K562 (cell line): ENCODE measurements at regions not wholly inside any gene's neighbourhood (a gene's known extent, or its start where the extent isn't known, plus 50 kb on each side); places are given as distances from the start of the nearest gene placed in this dataset.

Experiments used
- ATAC-seq: fragments of 200-7000 bp; cut with Tn5 transposase; 3 replicates; pipeline ENCODE4 v1.9.1; 2020; ENCODE audit warnings: moderate library complexity
- BruUV-seq: library from RNA; stranded (reverse); fragments of 400-500 nt; replicated peaks from 2 replicates; lab custom pipeline; 2021; lab: Mats Ljungman, UMichigan
- CTCF ChIA-PET: fragments of 300-600 bp; formaldehyde crosslinking; extraction: SDS; loops from one replicate; lab custom pipeline; 2021; ENCODE audit warnings: low intra/inter-chr PET ratio; lab: Yijun Ruan, JAX
- POLR2A ChIA-PET: fragments of 300-600, 350-650 bp; sonication (Branson Sonifier 250); formaldehyde crosslinking; extraction: SDS; loops from one replicate; lab custom pipeline; 2021; ENCODE audit warnings: antibody characterized with exemption, inconsistent platforms; lab: Yijun Ruan, JAX
- DNase-seq, 4 experiments: peaks; one replicate each; pipeline versions ENCODE4 v3.0.0 to v3.0.0-alpha.2; 2011 to 2018; ENCODE audit warnings: low spot score in 3 of 4, mixed read lengths in 3 of 4; ENCODE audit errors: extremely low read depth in 1 of 4
- FAIRE-seq: peaks from 2 replicates; lab custom pipeline; 2011; peaks lifted over from hg19 to GRCh38; lab: Jason Lieb, UNC
- H2AFZ ChIP-seq: 2 replicates; pipeline ENCODE4 v1.6.0; 2011; ENCODE audit warnings: low read depth, low read length, control low read depth, inconsistent platforms
- H3K27ac ChIP-seq: fragments of 200-600 bp; 3 replicates; pipeline ENCODE4 v1.8.0; 2011; ENCODE audit warnings: low read depth, mild to moderate bottlenecking, control low read depth, inconsistent platforms, low read length, moderate library complexity, mixed read lengths; ENCODE audit errors: extremely low read depth
- H3K27me3 ChIP-seq, 2 experiments: fragments of 300-600 bp in 1 of 2; 2 replicates in 1 of 2; 3 replicates in 1 of 2; pipeline versions ENCODE4 v1.6.0 to v1.8.0; 2011; ENCODE audit warnings: inconsistent platforms in 2 of 2, low read length in 2 of 2, mild to moderate bottlenecking in 1 of 2, mixed read lengths in 1 of 2, moderate library complexity in 1 of 2; ENCODE audit not compliant: control insufficient read depth in 2 of 2, insufficient read depth in 2 of 2
- H3K36me3 ChIP-seq: fragments of 300-600 bp; 3 replicates; pipeline ENCODE4 v1.8.0; 2011; ENCODE audit warnings: mild to moderate bottlenecking, low read length, inconsistent platforms; ENCODE audit not compliant: control insufficient read depth, insufficient read depth
- H3K4me1 ChIP-seq, 2 experiments: fragments of 200-600 bp in 1 of 2; replicated peaks in 1 of 2; 2 replicates in 1 of 2; 3 replicates in 1 of 2; pipeline versions ENCODE4 v1.5.1 to v1.8.0; 2011; ENCODE audit warnings: inconsistent platforms in 2 of 2, low read length in 2 of 2, mild to moderate bottlenecking in 1 of 2, mixed read lengths in 1 of 2, moderate library complexity in 1 of 2; ENCODE audit not compliant: control insufficient read depth in 2 of 2, insufficient read depth in 2 of 2
- H3K4me2 ChIP-seq: 2 replicates; pipeline ENCODE4 v1.6.1; 2011; ENCODE audit warnings: low read length, control low read depth, inconsistent platforms, mixed read lengths; ENCODE audit not compliant: insufficient read depth
- H3K4me3 ChIP-seq: fragments of 200-600 bp; sonication (generic), shearing (Covaris generic); 2 replicates; pipeline ENCODE4 v1.5.1; 2016; ENCODE audit warnings: control low read depth, inconsistent platforms
- H3K79me2 ChIP-seq: fragments of 200-600 bp; 3 replicates; pipeline ENCODE4 v1.8.0; 2011; ENCODE audit warnings: low read length, inconsistent platforms; ENCODE audit not compliant: control insufficient read depth, insufficient read depth
- H3K9ac ChIP-seq, 2 experiments: 2 replicates each; pipeline versions ENCODE4 v1.6.0 to v1.6.1; 2011; ENCODE audit warnings: low read depth in 2 of 2, low read length in 2 of 2, control low read depth in 1 of 2, inconsistent platforms in 1 of 2, mild to moderate bottlenecking in 1 of 2, mixed read lengths in 1 of 2; ENCODE audit not compliant: insufficient read depth in 1 of 2
- H3K9me1 ChIP-seq: one replicate; pipeline ENCODE4 v1.6.0; 2011; ENCODE audit warnings: inconsistent platforms, mild to moderate bottlenecking, low read length, moderate library complexity; ENCODE audit not compliant: control insufficient read depth, insufficient read depth
- H3K9me3 ChIP-seq: replicated peaks from 2 replicates; pipeline ENCODE4 v1.5.1; 2011; ENCODE audit warnings: low read depth, low read length, inconsistent platforms; ENCODE audit not compliant: control insufficient read depth, insufficient read depth
- H4K20me1 ChIP-seq: replicated peaks from 2 replicates; pipeline ENCODE4 v1.6.1; 2011; ENCODE audit warnings: low read length, inconsistent platforms, mixed read lengths; ENCODE audit not compliant: control insufficient read depth, insufficient read depth
- BCL6 ChIP-seq: fragments of 250-450 bp; sonication (Bioruptor Pico); IDR thresholded peaks from 2 replicates; pipeline ENCODE4 v1.4.0; 2020
- HDAC2 ChIP-seq: fragments of 450-650 bp; IDR thresholded peaks from 2 replicates; pipeline ENCODE4 v1.6.1; 2016; ENCODE audit warnings: mild to moderate bottlenecking
- NRF1 ChIP-seq, 2 experiments: fragments of 450-650 bp; IDR thresholded peaks in 1 of 2; conservative IDR thresholded peaks in 1 of 2; 2 replicates each; pipeline ENCODE4 v1.6.1; 2014; ENCODE audit warnings: mild to moderate bottlenecking in 2 of 2
- ZNF121 ChIP-seq: sonication (generic); formaldehyde crosslinking; conservative IDR thresholded peaks from 2 replicates; pipeline ENCODE4 v1.8.0; 2022; ENCODE audit warnings: missing genetic modification reagents
- ZNF408 ChIP-seq: fragments of 250-450 bp; sonication (Bioruptor Pico); IDR thresholded peaks from 2 replicates; pipeline ENCODE4 v1.4.0; 2020; ENCODE audit warnings: low read depth, mild to moderate bottlenecking, moderate library complexity
- WGBS: fragments of 100-300 bp; shearing (Covaris generic); methylation state at CpG from one replicate; pipeline ENCODE4 v1.1.6; 2016; ENCODE audit warnings: low coverage, mixed read lengths; ENCODE audit not compliant: insufficient coverage; ENCODE audit errors: missing lambda C conversion rate; 5-methylcytosine and 5-hydroxymethylcytosine counted together
- in situ Hi-C: fragments of 300-500 bp; cut with MboI; formaldehyde crosslinking; loops from 4 replicates; pipeline ENCODE4 v1.15.0; 2018; ENCODE audit warnings: inconsistent platforms, mixed read lengths
- intact Hi-C: fragments of 100-400 bp; cut with micrococcal nuclease; formaldehyde crosslinking; loops from 2 replicates; pipeline ENCODE4 v1.14.2; 2022
- TF ChIP-seq, protein P1 (sequence below): fragments of 450-650 bp; IDR thresholded peaks from 2 replicates; pipeline ENCODE4 v1.6.1; 2016
- TF ChIP-seq, protein P2 (sequence below), 2 experiments: fragments of 450-650 bp; formaldehyde crosslinking in 1 of 2; IDR thresholded peaks; 2 replicates each; pipeline versions ENCODE4 v1.4.0 to v1.6.1; 2014 to 2020; ENCODE audit warnings: mild to moderate bottlenecking in 2 of 2, borderline replicate concordance in 1 of 2, low read depth in 1 of 2

DNA sequence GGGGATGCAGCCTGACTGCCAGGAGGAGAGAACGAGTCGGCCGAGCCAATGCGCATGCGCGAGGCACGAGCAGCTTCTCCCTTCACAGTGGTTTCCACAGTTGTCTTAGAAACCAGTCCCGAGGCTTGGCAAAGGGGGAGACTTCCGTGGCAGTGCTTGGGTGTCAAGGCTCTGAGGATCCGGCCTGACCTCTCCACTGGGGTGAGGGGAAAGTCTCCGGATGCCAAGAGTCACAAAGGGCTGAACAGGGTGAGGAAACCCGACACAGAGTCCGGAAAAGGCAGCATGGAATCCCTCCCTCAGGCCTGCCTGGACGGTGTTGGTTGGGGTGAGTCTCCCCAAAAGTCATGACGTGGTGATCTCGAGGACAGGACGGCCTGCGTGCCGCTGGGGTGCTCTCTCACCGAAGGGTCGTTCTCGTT is 475.5 kb downstream of the SPATA31A7 start:
- no peaks in the 10 kb centered on the region for H3K9me3 ChIP-seq
- no peaks in the 10 kb centered on the region for H4K20me1 ChIP-seq
- H3K9me1 ChIP-seq, result no peaks in the 10 kb centered on the region
- no peak for FAIRE-seq
- peaks cover 0 to 5% of the 10 kb centered on the region in 2 experiments; a peak in 1 of 5 replicates for H3K27me3 ChIP-seq
- no peaks in the 10 kb centered on the region for H3K36me3 ChIP-seq
- peaks cover 0 to 6% of the 10 kb centered on the region in 2 experiments; a peak in 2 of 5 replicates for H3K4me1 ChIP-seq
- ATAC-seq, result no peak
- no peak overlapping the region; the same call in 1 of the 2 replicates for H3K4me2 ChIP-seq
- H3K9ac ChIP-seq, result no peak overlapping the region; a peak in 1 of 4 replicates
- no peaks in the 10 kb centered on the region for H3K79me2 ChIP-seq
- DNase-seq, result peak in 3 of 4 experiments; percentile 12 to 15 (median 12)
- in situ Hi-C loops, result loop anchor here (25.0 kb wide), 1 partner anchor 197 kb away; no protein-coding TSS in a partner anchor
- no peak overlapping the region for H3K27ac ChIP-seq
- no TSS peak for BruUV-seq
- H2AFZ ChIP-seq, result peak overlapping the region; percentile 16; the same call in 1 of the 2 replicates
- 16% methylated on average over 10 of the region's 22 CpGs for WGBS
- intact Hi-C loops, result no loop called here
- no peak overlapping the region for H3K4me3 ChIP-seq
- POLR2A ChIA-PET, result no interaction called here
- TF ChIP-seq HDAC2 (no peak), ZNF121 (CRISPR knock-in tag) (no peak), NRF1 (conservative IDR thresholded peaks at IDR 0.05 in 1 of 2, IDR thresholded peaks at IDR 0.05 in 1 of 2) (peak; percentile 85 to 87), BCL6 (CRISPR knock-in tag) (no peak)
- TF ChIP-seq, protein P1, sequence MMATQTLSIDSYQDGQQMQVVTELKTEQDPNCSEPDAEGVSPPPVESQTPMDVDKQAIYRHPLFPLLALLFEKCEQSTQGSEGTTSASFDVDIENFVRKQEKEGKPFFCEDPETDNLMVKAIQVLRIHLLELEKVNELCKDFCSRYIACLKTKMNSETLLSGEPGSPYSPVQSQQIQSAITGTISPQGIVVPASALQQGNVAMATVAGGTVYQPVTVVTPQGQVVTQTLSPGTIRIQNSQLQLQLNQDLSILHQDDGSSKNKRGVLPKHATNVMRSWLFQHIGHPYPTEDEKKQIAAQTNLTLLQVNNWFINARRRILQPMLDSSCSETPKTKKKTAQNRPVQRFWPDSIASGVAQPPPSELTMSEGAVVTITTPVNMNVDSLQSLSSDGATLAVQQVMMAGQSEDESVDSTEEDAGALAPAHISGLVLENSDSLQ, result no peak
- TF ChIP-seq, all 486 proteins: peak for 1
- CTCF ChIA-PET, result no interaction called here

DNA sequence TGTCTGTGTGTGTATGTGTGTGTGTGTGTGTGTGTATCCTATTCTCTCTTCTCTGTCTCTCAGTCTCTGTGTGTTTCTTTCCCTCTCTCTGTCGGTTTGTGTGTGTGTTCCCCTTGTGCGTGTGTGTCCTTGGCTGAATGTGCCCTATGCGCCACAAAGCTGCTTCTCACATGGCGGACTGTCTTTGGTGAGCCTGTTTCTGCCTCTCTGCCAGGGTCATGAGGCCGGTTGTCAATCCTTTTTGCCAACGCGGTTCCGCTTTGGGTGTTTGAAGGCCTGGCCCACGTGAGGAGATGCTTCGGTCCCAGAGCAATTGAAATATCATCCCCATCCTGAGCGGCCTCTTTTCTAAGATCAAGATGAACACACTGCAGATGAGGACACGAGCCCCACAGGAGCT is 476.0 kb downstream of the SPATA31A7 start:
- H4K20me1 ChIP-seq, result no peaks in the 10 kb centered on the region
- no peak for TF ChIP-seq ZNF408 (CRISPR knock-in tag)
- TF ChIP-seq, protein P2, sequence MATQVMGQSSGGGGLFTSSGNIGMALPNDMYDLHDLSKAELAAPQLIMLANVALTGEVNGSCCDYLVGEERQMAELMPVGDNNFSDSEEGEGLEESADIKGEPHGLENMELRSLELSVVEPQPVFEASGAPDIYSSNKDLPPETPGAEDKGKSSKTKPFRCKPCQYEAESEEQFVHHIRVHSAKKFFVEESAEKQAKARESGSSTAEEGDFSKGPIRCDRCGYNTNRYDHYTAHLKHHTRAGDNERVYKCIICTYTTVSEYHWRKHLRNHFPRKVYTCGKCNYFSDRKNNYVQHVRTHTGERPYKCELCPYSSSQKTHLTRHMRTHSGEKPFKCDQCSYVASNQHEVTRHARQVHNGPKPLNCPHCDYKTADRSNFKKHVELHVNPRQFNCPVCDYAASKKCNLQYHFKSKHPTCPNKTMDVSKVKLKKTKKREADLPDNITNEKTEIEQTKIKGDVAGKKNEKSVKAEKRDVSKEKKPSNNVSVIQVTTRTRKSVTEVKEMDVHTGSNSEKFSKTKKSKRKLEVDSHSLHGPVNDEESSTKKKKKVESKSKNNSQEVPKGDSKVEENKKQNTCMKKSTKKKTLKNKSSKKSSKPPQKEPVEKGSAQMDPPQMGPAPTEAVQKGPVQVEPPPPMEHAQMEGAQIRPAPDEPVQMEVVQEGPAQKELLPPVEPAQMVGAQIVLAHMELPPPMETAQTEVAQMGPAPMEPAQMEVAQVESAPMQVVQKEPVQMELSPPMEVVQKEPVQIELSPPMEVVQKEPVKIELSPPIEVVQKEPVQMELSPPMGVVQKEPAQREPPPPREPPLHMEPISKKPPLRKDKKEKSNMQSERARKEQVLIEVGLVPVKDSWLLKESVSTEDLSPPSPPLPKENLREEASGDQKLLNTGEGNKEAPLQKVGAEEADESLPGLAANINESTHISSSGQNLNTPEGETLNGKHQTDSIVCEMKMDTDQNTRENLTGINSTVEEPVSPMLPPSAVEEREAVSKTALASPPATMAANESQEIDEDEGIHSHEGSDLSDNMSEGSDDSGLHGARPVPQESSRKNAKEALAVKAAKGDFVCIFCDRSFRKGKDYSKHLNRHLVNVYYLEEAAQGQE (IDR thresholded peaks at IDR 0.05; ENCODE audit: borderline replicate concordance), result no peak
- TF ChIP-seq, protein P2 (CRISPR knock-in tag; IDR thresholded peaks at IDR 0.05; ENCODE audit: low read depth), result no peak
- in situ Hi-C loops (loop anchor here (25.0 kb wide), 1 partner anchor 196 kb away; no protein-coding TSS in a partner anchor), intact Hi-C loops (no loop called here)
- no peaks in the 10 kb centered on the region for H3K9me3 ChIP-seq
- no peak overlapping the region for H3K27ac ChIP-seq
- no peaks in the 10 kb centered on the region for H3K9me1 ChIP-seq
- peaks cover 0 to 5% of the 10 kb centered on the region in 2 experiments; a peak in 1 of 5 replicates for H3K27me3 ChIP-seq
- H3K4me3 ChIP-seq, result no peak overlapping the region
- no TSS peak for BruUV-seq
- no peak overlapping the region for H3K4me2 ChIP-seq
- POLR2A ChIA-PET, result no interaction called here
- H3K36me3 ChIP-seq, result no peaks in the 10 kb centered on the region
- H3K79me2 ChIP-seq, result no peaks in the 10 kb centered on the region
- H3K9ac ChIP-seq, result no peak overlapping the region
- CTCF ChIA-PET, result no interaction called here
- H3K4me1 ChIP-seq, result peaks cover 0 to 6% of the 10 kb centered on the region in 2 experiments; a peak in 2 of 5 replicates
- no peak for FAIRE-seq
- no peak for ATAC-seq
- no peak for DNase-seq
- WGBS, result 43% methylated on average over 11 of the region's 12 CpGs
- H2AFZ ChIP-seq, result no peak overlapping the region
